ENCODE measurements at regions not wholly inside any gene's neighbourhood (a gene's known extent, or its start where the extent isn't known, plus 50 kb on each side); places are given as distances from the start of the nearest gene placed in this dataset.

DNA sequence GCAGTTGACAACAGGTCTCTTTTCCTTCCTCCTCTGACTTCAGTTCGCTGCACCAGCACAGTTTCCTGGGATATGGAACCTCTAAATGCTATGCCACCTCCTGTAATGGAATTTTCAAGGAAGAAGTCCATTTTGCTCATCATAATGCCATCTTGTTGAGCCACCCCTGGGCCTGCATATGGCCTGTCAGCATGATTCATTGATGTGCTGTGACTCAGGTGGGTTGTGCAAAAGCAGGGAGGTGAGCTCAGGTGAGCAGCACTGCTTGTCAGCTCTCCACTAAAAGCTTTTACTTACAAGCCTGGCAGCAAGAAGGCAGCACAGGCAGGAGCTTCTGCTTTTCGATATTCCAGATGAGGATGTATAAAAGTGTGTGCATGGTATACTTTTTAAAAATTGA, 247.1 kb upstream of the LMCD1 start:
- no peak for DNase-seq (ENCODE audit: low read depth)

DNA sequence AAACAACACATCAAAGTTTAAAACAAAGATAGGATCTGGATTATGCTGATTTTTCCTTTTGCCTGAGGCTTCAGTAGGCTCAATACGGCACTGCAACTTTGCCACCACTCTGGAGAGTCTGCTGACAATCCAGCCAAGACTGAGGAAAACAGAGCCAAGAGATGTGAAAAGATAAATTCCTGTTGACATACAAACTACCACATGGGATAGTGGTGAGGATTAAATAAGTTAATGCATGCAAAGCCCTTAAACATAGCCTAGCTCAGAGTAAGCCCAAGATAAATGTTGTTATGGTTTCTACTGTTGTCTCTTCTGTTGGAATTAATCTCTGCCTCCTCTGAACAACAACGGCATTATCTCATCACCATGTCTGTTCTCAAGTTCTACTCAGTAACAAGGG, 245.9 kb upstream of the LMCD1 start:
- no peak for DNase-seq (ENCODE audit: low read depth)

- DNase-seq (ENCODE audit: low read depth), result no peak
Measured at GRCh38 chr3:8256441-8257071, 245.1 kb upstream of the LMCD1 start.

GRCh38 chr3:8261018-8261417, 240.6 kb upstream of the LMCD1 start:
- DNase-seq (ENCODE audit: low read depth), result no peak

DNA sequence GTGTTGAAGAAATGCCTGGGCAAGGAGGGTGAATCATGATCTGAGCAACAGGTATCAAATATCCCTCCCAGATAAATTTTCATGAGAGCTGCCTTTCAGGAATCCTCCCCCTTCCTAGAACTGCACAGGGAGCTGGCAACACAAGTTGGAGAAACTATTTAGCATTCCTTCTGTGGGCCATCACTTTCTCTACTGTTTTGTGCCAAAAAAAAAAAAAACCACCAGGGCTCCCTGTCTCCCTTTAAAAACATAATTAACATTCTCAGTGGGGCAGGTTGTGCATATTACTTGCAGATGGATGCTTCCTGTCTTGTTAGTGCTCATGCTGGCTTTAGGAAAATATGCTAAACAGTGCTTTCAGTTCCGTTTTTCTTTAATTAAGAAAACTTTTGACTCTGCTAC, 234.9 kb upstream of the LMCD1 start:
- DNase-seq (ENCODE audit: low read depth), result no peak

DNA sequence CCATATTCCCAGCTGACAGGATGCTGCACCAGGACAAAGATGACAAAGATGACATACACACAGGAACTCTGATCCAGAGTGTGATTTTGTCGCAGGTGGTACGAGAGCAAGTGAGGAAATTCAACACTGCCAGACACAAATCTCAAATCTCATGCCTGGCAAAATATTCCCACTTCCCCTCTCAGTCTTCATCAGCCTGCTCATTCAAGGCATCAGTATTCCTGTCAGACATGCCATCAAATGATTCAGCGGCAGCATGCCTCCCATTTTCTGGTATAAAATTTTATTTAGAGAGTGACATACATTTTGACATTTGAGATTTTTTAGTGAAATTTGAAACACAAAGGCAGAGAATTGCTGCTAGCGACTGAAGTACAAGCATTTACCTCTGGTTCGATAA, 228.1 kb upstream of the LMCD1 start:
- no peak for DNase-seq (ENCODE audit: low read depth)

DNA sequence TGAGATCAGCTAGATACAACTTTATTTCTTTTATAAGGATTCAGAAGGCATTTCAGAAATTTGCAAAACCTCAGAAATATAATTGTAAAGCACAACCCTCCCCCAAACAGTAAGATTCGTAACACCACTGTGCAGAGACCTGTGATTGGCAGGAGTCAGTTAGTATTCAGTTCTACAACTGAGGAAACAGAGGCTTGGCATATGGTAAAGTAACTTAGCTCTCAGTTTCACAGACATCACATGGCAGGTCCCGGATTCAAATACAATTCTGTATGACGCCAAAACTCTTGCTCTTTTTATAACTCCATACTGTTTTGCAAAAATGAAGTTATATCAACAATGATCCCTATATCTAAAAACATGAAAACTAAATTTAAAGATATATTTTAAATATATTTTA, 225.6 kb upstream of the LMCD1 start:
- no peak for DNase-seq (ENCODE audit: low read depth)

DNA sequence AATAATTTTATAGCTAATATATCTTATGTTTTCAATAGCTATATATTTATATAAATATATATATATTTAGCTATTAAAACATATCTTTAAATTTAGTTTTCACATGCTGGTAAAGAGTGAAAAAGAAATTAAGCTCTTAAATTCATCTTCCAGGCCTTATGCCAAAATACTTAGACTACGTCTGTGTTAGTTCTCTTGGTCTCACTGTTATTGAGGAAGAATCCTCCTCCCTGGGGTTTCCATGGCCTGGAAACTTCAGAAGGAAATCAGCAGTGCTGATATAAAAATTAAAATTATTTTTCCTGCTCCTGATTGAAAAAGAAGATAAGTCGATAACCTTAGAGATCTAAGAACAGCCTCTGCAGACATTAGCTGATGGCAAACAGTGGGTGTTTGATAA, 225.1 kb upstream of the LMCD1 start:
- DNase-seq (ENCODE audit: low read depth), result no peak

DNA sequence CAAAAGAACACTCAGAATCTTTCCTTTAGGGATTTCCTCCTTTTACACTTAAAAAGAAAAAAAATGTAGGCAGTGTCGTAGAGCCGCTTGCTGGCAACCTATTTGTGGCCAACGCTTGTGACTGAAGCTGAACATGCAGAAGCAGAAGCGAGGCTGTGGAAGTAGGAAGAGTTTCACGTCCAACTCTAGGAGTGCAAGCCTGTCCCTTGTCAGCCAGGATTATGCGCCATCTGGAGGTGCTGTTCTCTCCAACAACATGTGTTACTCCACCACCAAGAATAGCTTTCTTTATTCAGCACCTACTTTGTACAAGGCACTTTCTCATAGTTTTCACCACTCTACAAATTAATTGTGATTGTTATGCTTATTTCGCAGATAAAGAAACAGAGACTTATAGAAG, 223.2 kb upstream of the LMCD1 start:
- DNase-seq (ENCODE audit: low read depth), result no peak

- DNase-seq (ENCODE audit: low read depth), result no peak
Measured at GRCh38 chr3:8279476-8279875, 222.1 kb upstream of the LMCD1 start.

GRCh38 chr3:8279886-8280550, 221.6 kb upstream of the LMCD1 start:
- DNase-seq (ENCODE audit: low read depth), result no peak

DNA sequence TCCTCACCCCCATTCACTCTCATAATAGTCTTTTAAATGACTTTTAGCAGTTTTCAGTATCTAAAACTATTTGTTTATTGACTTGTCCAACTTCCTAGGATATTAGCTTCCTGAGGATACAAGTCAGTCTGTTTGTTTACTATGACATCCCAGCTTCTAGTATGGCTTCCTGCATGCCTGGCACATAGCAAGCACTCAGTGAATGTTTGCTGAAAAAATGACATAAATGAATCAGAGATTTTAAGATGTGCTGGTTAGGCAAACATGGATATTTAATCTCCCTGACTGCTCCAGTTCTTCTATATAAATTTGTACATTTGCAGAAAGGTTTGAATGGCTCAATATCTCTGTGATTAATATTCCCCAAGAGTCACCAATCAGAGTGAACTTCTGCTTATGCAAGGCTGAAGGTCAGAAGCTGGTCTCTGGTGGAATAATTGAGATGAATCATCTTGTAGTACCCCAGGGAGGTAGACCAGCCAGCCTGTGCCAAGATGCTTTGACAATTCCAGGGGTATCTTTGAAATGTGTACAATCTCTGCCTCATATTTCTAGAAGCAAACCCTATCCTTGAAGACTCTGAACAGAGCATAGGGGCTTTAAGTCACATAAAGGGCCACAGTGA, 219.0 kb upstream of the LMCD1 start:
- DNase-seq (ENCODE audit: low read depth), result no peak

GRCh38 chr3:8283193-8283592, 218.4 kb upstream of the LMCD1 start:
- DNase-seq (ENCODE audit: low read depth), result no peak

- DNase-seq (ENCODE audit: low read depth), result no peak
Measured at GRCh38 chr3:8286086-8286485, 215.5 kb upstream of the LMCD1 start.

DNA sequence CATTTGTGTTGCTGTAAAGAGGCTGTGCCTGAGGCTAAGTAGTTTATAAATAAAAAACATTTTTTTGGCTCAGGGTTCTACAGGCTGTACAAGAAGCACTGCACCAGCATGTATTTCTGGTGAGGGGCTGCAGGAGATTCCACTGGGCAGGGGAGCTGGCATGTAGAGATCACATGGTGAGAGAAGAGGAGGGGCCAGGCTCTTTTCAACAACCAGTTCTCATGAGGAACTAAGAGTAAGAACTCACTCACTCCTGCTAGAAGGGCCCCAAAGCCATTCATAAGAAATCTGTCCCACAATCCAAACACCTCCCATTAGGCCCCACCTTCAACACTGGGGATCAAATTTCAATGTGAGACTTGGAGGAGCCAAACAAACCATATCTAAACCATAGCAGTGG, 214.9 kb upstream of the LMCD1 start:
- no peak for DNase-seq (ENCODE audit: low read depth)

DNA sequence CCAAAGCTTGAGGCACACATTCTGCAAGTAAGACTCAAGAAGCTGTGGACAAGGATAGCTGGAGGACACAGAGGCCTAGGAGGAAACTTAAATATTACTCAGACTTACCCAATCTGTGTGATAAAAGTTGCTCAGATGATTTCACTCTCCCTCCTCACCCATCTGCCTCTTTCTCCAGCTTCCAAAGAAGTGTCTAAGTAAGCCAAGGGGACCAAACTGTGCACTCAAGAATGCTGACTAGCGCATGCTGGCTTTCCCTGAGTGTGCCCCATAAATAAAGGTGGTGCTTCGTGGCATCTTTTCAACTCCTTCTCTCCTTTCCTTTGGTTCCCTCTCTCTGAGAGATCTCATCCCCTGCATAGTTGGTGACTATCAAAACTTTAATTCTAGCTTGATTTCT, 211.0 kb upstream of the LMCD1 start:
- no peak for DNase-seq (ENCODE audit: low read depth)

- DNase-seq (ENCODE audit: low read depth), result no peak
Measured at GRCh38 chr3:8296461-8296860, 205.2 kb upstream of the LMCD1 start.

- no peak for DNase-seq (ENCODE audit: low read depth)
Measured at GRCh38 chr3:8298021-8298954, 203.3 kb upstream of the LMCD1 start.

- no peak for DNase-seq (ENCODE audit: low read depth)
Measured at GRCh38 chr3:8301977-8302735, 199.5 kb upstream of the LMCD1 start.

GRCh38 chr3:8303466-8303865, 198.2 kb upstream of the LMCD1 start:
- DNase-seq (ENCODE audit: low read depth), result no peak

- DNase-seq (ENCODE audit: low read depth), result no peak
Measured at GRCh38 chr3:8305371-8305770, 196.3 kb upstream of the LMCD1 start.

Data from Daoy (cell line).